ENCODE measurements at regions not wholly inside any gene's neighbourhood (a gene's known extent, or its start where the extent isn't known, plus 50 kb on each side); places are given as distances from the start of the nearest gene placed in this dataset.

DNA sequence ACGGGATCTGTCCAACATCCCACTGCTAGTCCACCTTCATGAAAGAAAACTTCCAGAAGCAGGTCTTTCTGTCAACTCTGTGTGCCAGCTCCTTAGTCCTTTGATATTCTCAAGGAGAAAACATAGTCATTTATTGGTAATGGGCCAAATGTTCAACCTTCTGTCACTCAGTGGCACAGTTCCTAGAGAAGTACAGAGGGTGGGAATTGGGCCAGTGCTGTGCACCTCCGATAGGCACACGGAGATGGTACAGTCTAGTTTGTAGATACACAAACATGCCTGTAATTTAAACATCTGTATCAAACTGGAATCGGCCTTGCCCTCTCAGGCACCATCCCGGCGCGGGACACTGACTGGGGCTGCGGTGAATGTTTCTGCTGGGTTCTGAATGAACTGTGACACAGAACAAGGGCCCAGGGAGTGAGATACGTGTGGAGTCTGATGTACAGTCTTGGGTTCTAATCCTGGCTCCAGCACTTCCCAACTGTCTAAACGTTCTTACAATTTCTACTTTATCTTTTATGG is 213.9 kb upstream of the SHH start:
- H3K4me2 ChIP-seq, result no peak overlapping the region
- no peaks in the 10 kb centered on the region for H4K20me1 ChIP-seq (replicated peaks; ENCODE audit: insufficient read depth)
- H3K27me3 ChIP-seq (ENCODE audit: insufficient read depth), result no peaks in the 10 kb centered on the region
- no peaks in the 10 kb centered on the region for H3K36me3 ChIP-seq (ENCODE audit: insufficient read depth)
- H3K27ac ChIP-seq (ENCODE audit: low read depth), result no peak overlapping the region
- ATAC-seq, result no peak
- DNase-seq (ENCODE audit: low spot score), result no peak
- no peak overlapping the region for H3K27ac Mint-ChIP-seq
- H3K9me3 Mint-ChIP-seq, result no peaks in the 10 kb centered on the region
- TF ChIP-seq ZNF331 (CRISPR knock-in tag; IDR thresholded peaks at IDR 0.05; ENCODE audit: low read depth) (no peak), CTCF (conservative IDR thresholded peaks at IDR 0.05; ENCODE audit: low read depth in 2 of 2) (no peak), EZH2phosphoT487 (IDR thresholded peaks at IDR 0.05; ENCODE audit: unreplicated experiment) (no peak), ZNF114 (CRISPR knock-in tag; IDR thresholded peaks at IDR 0.05) (no peak), REST (IDR thresholded peaks at IDR 0.05; ENCODE audit: unreplicated experiment) (no peak), POLR2AphosphoS5 (IDR thresholded peaks at IDR 0.05; ENCODE audit: low read depth) (no peak), JUNB (IDR thresholded peaks at IDR 0.05; ENCODE audit: unreplicated experiment) (no peak), NANOG (IDR thresholded peaks at IDR 0.05; ENCODE audit: borderline replicate concordance) (no peak), STAT1 (IDR thresholded peaks at IDR 0.05; ENCODE audit: unreplicated experiment) (no peak), EZH2 (IDR thresholded peaks at IDR 0.05; ENCODE audit: low read depth, unreplicated experiment) (no peak)
- TF ChIP-seq, protein P1, sequence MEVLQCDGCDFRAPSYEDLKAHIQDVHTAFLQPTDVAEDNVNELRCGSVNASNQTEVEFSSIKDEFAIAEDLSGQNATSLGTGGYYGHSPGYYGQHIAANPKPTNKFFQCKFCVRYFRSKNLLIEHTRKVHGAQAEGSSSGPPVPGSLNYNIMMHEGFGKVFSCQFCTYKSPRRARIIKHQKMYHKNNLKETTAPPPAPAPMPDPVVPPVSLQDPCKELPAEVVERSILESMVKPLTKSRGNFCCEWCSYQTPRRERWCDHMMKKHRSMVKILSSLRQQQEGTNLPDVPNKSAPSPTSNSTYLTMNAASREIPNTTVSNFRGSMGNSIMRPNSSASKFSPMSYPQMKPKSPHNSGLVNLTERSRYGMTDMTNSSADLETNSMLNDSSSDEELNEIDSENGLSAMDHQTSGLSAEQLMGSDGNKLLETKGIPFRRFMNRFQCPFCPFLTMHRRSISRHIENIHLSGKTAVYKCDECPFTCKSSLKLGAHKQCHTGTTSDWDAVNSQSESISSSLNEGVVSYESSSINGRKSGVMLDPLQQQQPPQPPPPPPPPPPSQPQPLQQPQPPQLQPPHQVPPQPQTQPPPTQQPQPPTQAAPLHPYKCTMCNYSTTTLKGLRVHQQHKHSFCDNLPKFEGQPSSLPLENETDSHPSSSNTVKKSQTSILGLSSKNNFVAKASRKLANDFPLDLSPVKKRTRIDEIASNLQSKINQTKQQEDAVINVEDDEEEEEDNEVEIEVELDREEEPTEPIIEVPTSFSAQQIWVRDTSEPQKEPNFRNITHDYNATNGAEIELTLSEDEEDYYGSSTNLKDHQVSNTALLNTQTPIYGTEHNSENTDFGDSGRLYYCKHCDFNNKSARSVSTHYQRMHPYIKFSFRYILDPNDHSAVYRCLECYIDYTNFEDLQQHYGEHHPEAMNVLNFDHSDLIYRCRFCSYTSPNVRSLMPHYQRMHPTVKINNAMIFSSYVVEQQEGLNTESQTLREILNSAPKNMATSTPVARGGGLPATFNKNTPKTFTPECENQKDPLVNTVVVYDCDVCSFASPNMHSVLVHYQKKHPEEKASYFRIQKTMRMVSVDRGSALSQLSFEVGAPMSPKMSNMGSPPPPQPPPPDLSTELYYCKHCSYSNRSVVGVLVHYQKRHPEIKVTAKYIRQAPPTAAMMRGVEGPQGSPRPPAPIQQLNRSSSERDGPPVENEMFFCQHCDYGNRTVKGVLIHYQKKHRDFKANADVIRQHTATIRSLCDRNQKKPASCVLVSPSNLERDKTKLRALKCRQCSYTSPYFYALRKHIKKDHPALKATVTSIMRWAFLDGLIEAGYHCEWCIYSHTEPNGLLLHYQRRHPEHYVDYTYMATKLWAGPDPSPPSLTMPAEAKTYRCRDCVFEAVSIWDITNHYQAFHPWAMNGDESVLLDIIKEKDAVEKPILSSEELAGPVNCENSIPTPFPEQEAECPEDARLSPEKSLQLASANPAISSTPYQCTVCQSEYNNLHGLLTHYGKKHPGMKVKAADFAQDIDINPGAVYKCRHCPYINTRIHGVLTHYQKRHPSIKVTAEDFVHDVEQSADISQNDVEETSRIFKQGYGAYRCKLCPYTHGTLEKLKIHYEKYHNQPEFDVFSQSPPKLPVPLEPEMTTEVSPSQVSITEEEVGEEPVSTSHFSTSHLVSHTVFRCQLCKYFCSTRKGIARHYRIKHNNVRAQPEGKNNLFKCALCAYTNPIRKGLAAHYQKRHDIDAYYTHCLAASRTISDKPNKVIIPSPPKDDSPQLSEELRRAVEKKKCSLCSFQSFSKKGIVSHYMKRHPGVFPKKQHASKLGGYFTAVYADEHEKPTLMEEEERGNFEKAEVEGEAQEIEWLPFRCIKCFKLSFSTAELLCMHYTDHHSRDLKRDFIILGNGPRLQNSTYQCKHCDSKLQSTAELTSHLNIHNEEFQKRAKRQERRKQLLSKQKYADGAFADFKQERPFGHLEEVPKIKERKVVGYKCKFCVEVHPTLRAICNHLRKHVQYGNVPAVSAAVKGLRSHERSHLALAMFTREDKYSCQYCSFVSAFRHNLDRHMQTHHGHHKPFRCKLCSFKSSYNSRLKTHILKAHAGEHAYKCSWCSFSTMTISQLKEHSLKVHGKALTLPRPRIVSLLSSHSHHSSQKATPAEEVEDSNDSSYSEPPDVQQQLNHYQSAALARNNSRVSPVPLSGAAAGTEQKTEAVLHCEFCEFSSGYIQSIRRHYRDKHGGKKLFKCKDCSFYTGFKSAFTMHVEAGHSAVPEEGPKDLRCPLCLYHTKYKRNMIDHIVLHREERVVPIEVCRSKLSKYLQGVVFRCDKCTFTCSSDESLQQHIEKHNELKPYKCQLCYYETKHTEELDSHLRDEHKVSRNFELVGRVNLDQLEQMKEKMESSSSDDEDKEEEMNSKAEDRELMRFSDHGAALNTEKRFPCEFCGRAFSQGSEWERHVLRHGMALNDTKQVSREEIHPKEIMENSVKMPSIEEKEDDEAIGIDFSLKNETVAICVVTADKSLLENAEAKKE (CRISPR knock-in tag; IDR thresholded peaks at IDR 0.05), result no peak
- TF ChIP-seq, protein P2, sequence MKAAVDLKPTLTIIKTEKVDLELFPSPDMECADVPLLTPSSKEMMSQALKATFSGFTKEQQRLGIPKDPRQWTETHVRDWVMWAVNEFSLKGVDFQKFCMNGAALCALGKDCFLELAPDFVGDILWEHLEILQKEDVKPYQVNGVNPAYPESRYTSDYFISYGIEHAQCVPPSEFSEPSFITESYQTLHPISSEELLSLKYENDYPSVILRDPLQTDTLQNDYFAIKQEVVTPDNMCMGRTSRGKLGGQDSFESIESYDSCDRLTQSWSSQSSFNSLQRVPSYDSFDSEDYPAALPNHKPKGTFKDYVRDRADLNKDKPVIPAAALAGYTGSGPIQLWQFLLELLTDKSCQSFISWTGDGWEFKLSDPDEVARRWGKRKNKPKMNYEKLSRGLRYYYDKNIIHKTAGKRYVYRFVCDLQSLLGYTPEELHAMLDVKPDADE (IDR thresholded peaks at IDR 0.05), result no peak
- no peaks in the 10 kb centered on the region for H3F3A ChIP-seq (replicated peaks; ENCODE audit: low read depth)
- no peaks in the 10 kb centered on the region for H3K27me3 Mint-ChIP-seq (ENCODE audit: insufficient read depth, low read depth, poor library complexity)
- H3K4me1 ChIP-seq (ENCODE audit: insufficient read depth), result no peaks in the 10 kb centered on the region
- H3K79me2 ChIP-seq (replicated peaks; ENCODE audit: insufficient read depth), result no peaks in the 10 kb centered on the region
- no peak overlapping the region for H2AFZ ChIP-seq
- no peaks in the 10 kb centered on the region; the same call in 2 of the 3 replicates for H3K36me3 Mint-ChIP-seq (ENCODE audit: low read depth)
- H3K9me2 ChIP-seq (ENCODE audit: insufficient read depth), result no peaks in the 10 kb centered on the region
- no peak overlapping the region for H3K4me3 ChIP-seq
- no peak overlapping the region for H3K4me3 Mint-ChIP-seq
- H3K4me1 Mint-ChIP-seq, result no peaks in the 10 kb centered on the region; the same call in 2 of the 3 replicates

Measured in GM23338 (cell line).